ENCODE measurements at regions not wholly inside any gene's neighbourhood (a gene's known extent, or its start where the extent isn't known, plus 50 kb on each side); places are given as distances from the start of the nearest gene placed in this dataset.

GRCh38 chr2:49567811-49568600 is 413.7 kb upstream of the FSHR start:
- 88 to 95% methylated on average over 3 of the region's 3 CpGs for WGBS, 2 experiments
- Histone ChIP-seq H3K27me3 (ENCODE audit: control insufficient read depth, insufficient read depth, low read length, poor library complexity, severe bottlenecking) (no peaks in the 10 kb centered on the region), H3K36me3 (ENCODE audit: control insufficient read depth, insufficient read depth, low read length) (no peaks in the 10 kb centered on the region), H3K4me3 (ENCODE audit: insufficient read depth, low read depth, low read length) (no peak overlapping the region), H3K9me3 (ENCODE audit: control insufficient read depth, low read length) (no peaks in the 10 kb centered on the region), H3K4me1 (ENCODE audit: control insufficient read depth, insufficient read depth, low read length) (peaks cover 8% of the 10 kb centered on the region), H3K27ac (ENCODE audit: insufficient read depth, low read depth, low read length, poor library complexity, severe bottlenecking) (no peak overlapping the region)

- Histone ChIP-seq H3K4me3 (ENCODE audit: insufficient read depth, low read depth, low read length) (no peak overlapping the region), H3K27me3 (ENCODE audit: control insufficient read depth, insufficient read depth, low read length, poor library complexity, severe bottlenecking) (no peaks in the 10 kb centered on the region), H3K36me3 (ENCODE audit: control insufficient read depth, insufficient read depth, low read length) (no peaks in the 10 kb centered on the region), H3K9me3 (ENCODE audit: control insufficient read depth, low read length) (no peaks in the 10 kb centered on the region), H3K4me1 (ENCODE audit: control insufficient read depth, insufficient read depth, low read length) (peaks cover 8% of the 10 kb centered on the region), H3K27ac (ENCODE audit: insufficient read depth, low read depth, low read length, poor library complexity, severe bottlenecking) (no peak overlapping the region)
- WGBS, 2 experiments, result 80 to 96% methylated on average over 1 of the region's 1 CpG
Observed at GRCh38 chr2:49567021-49567420, 412.7 kb upstream of the FSHR start.

- Histone ChIP-seq H3K27ac (ENCODE audit: insufficient read depth, low read depth, low read length, poor library complexity, severe bottlenecking) (no peak overlapping the region), H3K9me3 (ENCODE audit: control insufficient read depth, low read length) (no peaks in the 10 kb centered on the region), H3K36me3 (ENCODE audit: control insufficient read depth, insufficient read depth, low read length) (no peaks in the 10 kb centered on the region), H3K27me3 (ENCODE audit: control insufficient read depth, insufficient read depth, low read length, poor library complexity, severe bottlenecking) (no peaks in the 10 kb centered on the region), H3K4me3 (ENCODE audit: insufficient read depth, low read depth, low read length) (no peak overlapping the region), H3K4me1 (ENCODE audit: control insufficient read depth, insufficient read depth, low read length) (no peaks in the 10 kb centered on the region)
Observed at GRCh38 chr2:49553658-49554057, 399.3 kb upstream of the FSHR start.

GRCh38 chr2:49532702-49533101 is 378.4 kb upstream of the FSHR start:
- Histone ChIP-seq H3K4me1 (ENCODE audit: control insufficient read depth, insufficient read depth, low read length) (no peaks in the 10 kb centered on the region), H3K27ac (ENCODE audit: insufficient read depth, low read depth, low read length, poor library complexity, severe bottlenecking) (no peak overlapping the region), H3K36me3 (ENCODE audit: control insufficient read depth, insufficient read depth, low read length) (no peaks in the 10 kb centered on the region), H3K4me3 (ENCODE audit: insufficient read depth, low read depth, low read length) (no peak overlapping the region), H3K27me3 (ENCODE audit: control insufficient read depth, insufficient read depth, low read length, poor library complexity, severe bottlenecking) (no peaks in the 10 kb centered on the region), H3K9me3 (ENCODE audit: control insufficient read depth, low read length) (no peaks in the 10 kb centered on the region)

GRCh38 chr2:49515996-49516782 is 361.9 kb upstream of the FSHR start:
- H3K4me1 ChIP-seq (ENCODE audit: control insufficient read depth, insufficient read depth, low read length), result no peaks in the 10 kb centered on the region
- no peaks in the 10 kb centered on the region for H3K27me3 ChIP-seq (ENCODE audit: control insufficient read depth, insufficient read depth, low read length, poor library complexity, severe bottlenecking)
- H3K27ac ChIP-seq (ENCODE audit: insufficient read depth, low read depth, low read length, poor library complexity, severe bottlenecking), result no peak overlapping the region
- WGBS, 2 experiments, result 96 to 100% methylated on average over 1 to 2 of the region's 2 CpGs
- H3K4me3 ChIP-seq (ENCODE audit: insufficient read depth, low read depth, low read length), result no peak overlapping the region
- no peaks in the 10 kb centered on the region for H3K36me3 ChIP-seq (ENCODE audit: control insufficient read depth, insufficient read depth, low read length)
- H3K9me3 ChIP-seq (ENCODE audit: control insufficient read depth, low read length), result no peaks in the 10 kb centered on the region

- H3K4me1 ChIP-seq (ENCODE audit: control insufficient read depth, insufficient read depth, low read length), result no peaks in the 10 kb centered on the region
- WGBS, 2 experiments, result 83% methylated on average over 1 of the region's 1 CpG; no CpG with 5 or more reads in 1 of the 2 experiments
- H3K27me3 ChIP-seq (ENCODE audit: control insufficient read depth, insufficient read depth, low read length, poor library complexity, severe bottlenecking), result no peaks in the 10 kb centered on the region
- no peaks in the 10 kb centered on the region for H3K9me3 ChIP-seq (ENCODE audit: control insufficient read depth, low read length)
- H3K36me3 ChIP-seq (ENCODE audit: control insufficient read depth, insufficient read depth, low read length), result no peaks in the 10 kb centered on the region
- no peak overlapping the region for H3K4me3 ChIP-seq (ENCODE audit: insufficient read depth, low read depth, low read length)
- H3K27ac ChIP-seq (ENCODE audit: insufficient read depth, low read depth, low read length, poor library complexity, severe bottlenecking), result no peak overlapping the region
Observed at GRCh38 chr2:49514201-49514600, 359.9 kb upstream of the FSHR start.

GRCh38 chr2:49490710-49491109 is 336.4 kb upstream of the FSHR start:
- Histone ChIP-seq H3K27ac (ENCODE audit: insufficient read depth, low read depth, low read length, poor library complexity, severe bottlenecking) (no peak overlapping the region), H3K36me3 (ENCODE audit: control insufficient read depth, insufficient read depth, low read length) (no peaks in the 10 kb centered on the region), H3K9me3 (ENCODE audit: control insufficient read depth, low read length) (no peaks in the 10 kb centered on the region), H3K27me3 (ENCODE audit: control insufficient read depth, insufficient read depth, low read length, poor library complexity, severe bottlenecking) (no peaks in the 10 kb centered on the region), H3K4me1 (ENCODE audit: control insufficient read depth, insufficient read depth, low read length) (no peaks in the 10 kb centered on the region), H3K4me3 (ENCODE audit: insufficient read depth, low read depth, low read length) (no peak overlapping the region)
- 61 to 68% methylated on average over 5 of the region's 5 CpGs for WGBS, 2 experiments

GRCh38 chr2:49487139-49487538 is 332.8 kb upstream of the FSHR start:
- Histone ChIP-seq H3K27me3 (ENCODE audit: control insufficient read depth, insufficient read depth, low read length, poor library complexity, severe bottlenecking) (no peaks in the 10 kb centered on the region), H3K36me3 (ENCODE audit: control insufficient read depth, insufficient read depth, low read length) (no peaks in the 10 kb centered on the region), H3K4me3 (ENCODE audit: insufficient read depth, low read depth, low read length) (no peak overlapping the region), H3K4me1 (ENCODE audit: control insufficient read depth, insufficient read depth, low read length) (no peaks in the 10 kb centered on the region), H3K9me3 (ENCODE audit: control insufficient read depth, low read length) (no peaks in the 10 kb centered on the region), H3K27ac (ENCODE audit: insufficient read depth, low read depth, low read length, poor library complexity, severe bottlenecking) (no peak overlapping the region)
- 100% methylated on average over 1 of the region's 1 CpG for WGBS, 2 experiments

GRCh38 chr2:49480520-49480919 is 326.2 kb upstream of the FSHR start:
- H3K4me1 ChIP-seq (ENCODE audit: control insufficient read depth, insufficient read depth, low read length), result no peaks in the 10 kb centered on the region
- H3K4me3 ChIP-seq (ENCODE audit: insufficient read depth, low read depth, low read length), result no peak overlapping the region
- no peak overlapping the region for H3K27ac ChIP-seq (ENCODE audit: insufficient read depth, low read depth, low read length, poor library complexity, severe bottlenecking)
- WGBS, 2 experiments, result 93 to 100% methylated on average over 1 of the region's 1 CpG
- no peaks in the 10 kb centered on the region for H3K36me3 ChIP-seq (ENCODE audit: control insufficient read depth, insufficient read depth, low read length)
- H3K9me3 ChIP-seq (ENCODE audit: control insufficient read depth, low read length), result no peaks in the 10 kb centered on the region
- no peaks in the 10 kb centered on the region for H3K27me3 ChIP-seq (ENCODE audit: control insufficient read depth, insufficient read depth, low read length, poor library complexity, severe bottlenecking)

GRCh38 chr2:49465157-49465831 is 311.0 kb upstream of the FSHR start:
- 100% methylated on average over 1 of the region's 1 CpG; no CpG with 5 or more reads in 1 of the 2 experiments for WGBS, 2 experiments
- Histone ChIP-seq H3K27ac (ENCODE audit: insufficient read depth, low read depth, low read length, poor library complexity, severe bottlenecking) (no peak overlapping the region), H3K36me3 (ENCODE audit: control insufficient read depth, insufficient read depth, low read length) (no peaks in the 10 kb centered on the region)

More at GRCh38 chr2:49465157-49465831, 311.0 kb upstream of the FSHR start:
- Histone ChIP-seq H3K9me3 (ENCODE audit: control insufficient read depth, low read length) (no peaks in the 10 kb centered on the region), H3K4me3 (ENCODE audit: insufficient read depth, low read depth, low read length) (no peak overlapping the region), H3K27me3 (ENCODE audit: control insufficient read depth, insufficient read depth, low read length, poor library complexity, severe bottlenecking) (no peaks in the 10 kb centered on the region), H3K4me1 (ENCODE audit: control insufficient read depth, insufficient read depth, low read length) (no peaks in the 10 kb centered on the region)
